ENCODE measurements at regions not wholly inside any gene's neighbourhood (a gene's known extent, or its start where the extent isn't known, plus 50 kb on each side); places are given as distances from the start of the nearest gene placed in this dataset.

GRCh38 chr1:56175211-56175610 lies 404.2 kb downstream of the PLPP3 start:
- H3K27me3 Mint-ChIP-seq (ENCODE audit: low read depth), result peaks cover 4% of the 10 kb centered on the region
- no peaks in the 10 kb centered on the region for H3K36me3 Mint-ChIP-seq (ENCODE audit: low read depth)
- H3K9me3 Mint-ChIP-seq, result no peaks in the 10 kb centered on the region
- H3K4me3 Mint-ChIP-seq, result no peak overlapping the region
- no peaks in the 10 kb centered on the region for H3K4me1 Mint-ChIP-seq (ENCODE audit: low read depth)
- no peak overlapping the region for H3K27ac Mint-ChIP-seq

GRCh38 chr1:56174176-56174885 lies 405.0 kb downstream of the PLPP3 start:
- no peak overlapping the region for H3K4me3 Mint-ChIP-seq
- no peaks in the 10 kb centered on the region for H3K4me1 Mint-ChIP-seq (ENCODE audit: low read depth)
- peaks cover 4% of the 10 kb centered on the region for H3K27me3 Mint-ChIP-seq (ENCODE audit: low read depth)
- H3K36me3 Mint-ChIP-seq (ENCODE audit: low read depth), result no peaks in the 10 kb centered on the region
- no peaks in the 10 kb centered on the region for H3K9me3 Mint-ChIP-seq
- no peak overlapping the region for H3K27ac Mint-ChIP-seq

GRCh38 chr1:56173736-56174135 lies 405.6 kb downstream of the PLPP3 start:
- Mint-ChIP-seq H3K36me3 (ENCODE audit: low read depth) (no peaks in the 10 kb centered on the region), H3K9me3 (no peaks in the 10 kb centered on the region), H3K4me1 (ENCODE audit: low read depth) (no peaks in the 10 kb centered on the region), H3K27me3 (ENCODE audit: low read depth) (peaks cover 4% of the 10 kb centered on the region), H3K27ac (no peak overlapping the region), H3K4me3 (no peak overlapping the region)

GRCh38 chr1:56171670-56172069 lies 407.7 kb downstream of the PLPP3 start:
- H3K4me1 Mint-ChIP-seq (ENCODE audit: low read depth), result no peaks in the 10 kb centered on the region
- H3K27me3 Mint-ChIP-seq (ENCODE audit: low read depth), result peaks cover 4% of the 10 kb centered on the region
- H3K4me3 Mint-ChIP-seq, result no peak overlapping the region
- H3K27ac Mint-ChIP-seq, result no peak overlapping the region
- no peaks in the 10 kb centered on the region for H3K36me3 Mint-ChIP-seq (ENCODE audit: low read depth)
- H3K9me3 Mint-ChIP-seq, result no peaks in the 10 kb centered on the region

- Mint-ChIP-seq H3K9me3 (no peaks in the 10 kb centered on the region), H3K27ac (no peak overlapping the region), H3K4me3 (no peak overlapping the region), H3K27me3 (ENCODE audit: low read depth) (peaks cover 4% of the 10 kb centered on the region), H3K36me3 (ENCODE audit: low read depth) (no peaks in the 10 kb centered on the region), H3K4me1 (ENCODE audit: low read depth) (no peaks in the 10 kb centered on the region)
These were observed 408.5 kb downstream of the PLPP3 start for GRCh38 chr1:56170784-56171320.

GRCh38 chr1:56169856-56170255 lies 409.5 kb downstream of the PLPP3 start:
- no peak overlapping the region for H3K4me3 Mint-ChIP-seq
- no peaks in the 10 kb centered on the region for H3K4me1 Mint-ChIP-seq (ENCODE audit: low read depth)
- H3K27me3 Mint-ChIP-seq (ENCODE audit: low read depth), result no peaks in the 10 kb centered on the region
- no peak overlapping the region for H3K27ac Mint-ChIP-seq
- H3K9me3 Mint-ChIP-seq, result no peaks in the 10 kb centered on the region
- H3K36me3 Mint-ChIP-seq (ENCODE audit: low read depth), result no peaks in the 10 kb centered on the region

- H3K4me3 Mint-ChIP-seq, result no peak overlapping the region
- H3K9me3 Mint-ChIP-seq, result no peaks in the 10 kb centered on the region
- no peak overlapping the region for H3K27ac Mint-ChIP-seq
- no peaks in the 10 kb centered on the region for H3K36me3 Mint-ChIP-seq (ENCODE audit: low read depth)
- no peaks in the 10 kb centered on the region for H3K4me1 Mint-ChIP-seq (ENCODE audit: low read depth)
- no peaks in the 10 kb centered on the region for H3K27me3 Mint-ChIP-seq (ENCODE audit: low read depth)
These were observed 411.2 kb downstream of the PLPP3 start for GRCh38 chr1:56168176-56168575.

- Mint-ChIP-seq H3K4me3 (no peak overlapping the region), H3K27ac (no peak overlapping the region), H3K9me3 (no peaks in the 10 kb centered on the region), H3K36me3 (ENCODE audit: low read depth) (no peaks in the 10 kb centered on the region), H3K27me3 (ENCODE audit: low read depth) (no peaks in the 10 kb centered on the region), H3K4me1 (ENCODE audit: low read depth) (no peaks in the 10 kb centered on the region)
These were observed 411.8 kb downstream of the PLPP3 start for GRCh38 chr1:56167596-56167995.

- Mint-ChIP-seq H3K36me3 (ENCODE audit: low read depth) (no peaks in the 10 kb centered on the region), H3K27ac (no peak overlapping the region), H3K4me3 (no peak overlapping the region), H3K27me3 (ENCODE audit: low read depth) (no peaks in the 10 kb centered on the region), H3K4me1 (ENCODE audit: low read depth) (no peaks in the 10 kb centered on the region), H3K9me3 (no peaks in the 10 kb centered on the region)
These were observed 418.5 kb downstream of the PLPP3 start for GRCh38 chr1:56160773-56161315.

GRCh38 chr1:56156971-56157876 lies 422.1 kb downstream of the PLPP3 start:
- H3K9me3 Mint-ChIP-seq, result no peaks in the 10 kb centered on the region
- no peaks in the 10 kb centered on the region for H3K36me3 Mint-ChIP-seq (ENCODE audit: low read depth)
- no peak overlapping the region for H3K4me3 Mint-ChIP-seq
- H3K4me1 Mint-ChIP-seq (ENCODE audit: low read depth), result no peaks in the 10 kb centered on the region
- no peaks in the 10 kb centered on the region for H3K27me3 Mint-ChIP-seq (ENCODE audit: low read depth)
- no peak overlapping the region for H3K27ac Mint-ChIP-seq

- Mint-ChIP-seq H3K27me3 (ENCODE audit: low read depth) (no peaks in the 10 kb centered on the region), H3K36me3 (ENCODE audit: low read depth) (no peaks in the 10 kb centered on the region), H3K4me1 (ENCODE audit: low read depth) (no peaks in the 10 kb centered on the region), H3K4me3 (no peak overlapping the region), H3K27ac (no peak overlapping the region), H3K9me3 (no peaks in the 10 kb centered on the region)
These were observed 426.1 kb downstream of the PLPP3 start for GRCh38 chr1:56153276-56153675.

GRCh38 chr1:56152635-56153034 lies 426.7 kb downstream of the PLPP3 start:
- Mint-ChIP-seq H3K36me3 (ENCODE audit: low read depth) (no peaks in the 10 kb centered on the region), H3K27ac (no peak overlapping the region), H3K9me3 (no peaks in the 10 kb centered on the region), H3K4me1 (ENCODE audit: low read depth) (no peaks in the 10 kb centered on the region), H3K4me3 (no peak overlapping the region), H3K27me3 (ENCODE audit: low read depth) (no peaks in the 10 kb centered on the region)

GRCh38 chr1:56151402-56151801 lies 428.0 kb downstream of the PLPP3 start:
- H3K27me3 Mint-ChIP-seq (ENCODE audit: low read depth), result no peaks in the 10 kb centered on the region
- no peaks in the 10 kb centered on the region for H3K9me3 Mint-ChIP-seq
- H3K4me1 Mint-ChIP-seq (ENCODE audit: low read depth), result no peaks in the 10 kb centered on the region
- H3K4me3 Mint-ChIP-seq, result no peak overlapping the region
- no peak overlapping the region for H3K27ac Mint-ChIP-seq
- H3K36me3 Mint-ChIP-seq (ENCODE audit: low read depth), result no peaks in the 10 kb centered on the region

- no peak overlapping the region for H3K27ac Mint-ChIP-seq
- no peaks in the 10 kb centered on the region for H3K27me3 Mint-ChIP-seq (ENCODE audit: low read depth)
- H3K9me3 Mint-ChIP-seq, result no peaks in the 10 kb centered on the region
- no peak overlapping the region for H3K4me3 Mint-ChIP-seq
- no peaks in the 10 kb centered on the region for H3K36me3 Mint-ChIP-seq (ENCODE audit: low read depth)
- no peaks in the 10 kb centered on the region for H3K4me1 Mint-ChIP-seq (ENCODE audit: low read depth)
These were observed 428.7 kb downstream of the PLPP3 start for GRCh38 chr1:56150441-56151215.

All from T-helper 1 cell treated with Interleukin-12 subunit alpha and Interleukin-12 subunit beta and Interleukin-4 antibody, amounts not matched to agents 30 μg/mL and 1 μg/mL, for 36 hours (primary cell).